GM12875 (cell line): ENCODE measurements at regions not wholly inside any gene's neighbourhood (a gene's known extent, or its start where the extent isn't known, plus 50 kb on each side); places are given as distances from the start of the nearest gene placed in this dataset.

ENCODE experiments used
- H3K4me3 ChIP-seq: one replicate; pipeline ENCODE4 v1.5.1; 2011; ENCODE audit warnings: low read depth, low read length, control low read depth
- TF ChIP-seq, protein P1 (sequence below): IDR thresholded peaks from 2 replicates; pipeline ENCODE4 v1.5.1; 2011; ENCODE audit warnings: low read depth, mild to moderate bottlenecking, control low read depth, inconsistent platforms, low read length, moderate library complexity, borderline replicate concordance; ENCODE audit not compliant: insufficient read depth

GRCh38 chr16:54597222-54597621 lies 310.6 kb upstream of the IRX3 start:
- no peak overlapping the region for H3K4me3 ChIP-seq
- TF ChIP-seq, protein P1, sequence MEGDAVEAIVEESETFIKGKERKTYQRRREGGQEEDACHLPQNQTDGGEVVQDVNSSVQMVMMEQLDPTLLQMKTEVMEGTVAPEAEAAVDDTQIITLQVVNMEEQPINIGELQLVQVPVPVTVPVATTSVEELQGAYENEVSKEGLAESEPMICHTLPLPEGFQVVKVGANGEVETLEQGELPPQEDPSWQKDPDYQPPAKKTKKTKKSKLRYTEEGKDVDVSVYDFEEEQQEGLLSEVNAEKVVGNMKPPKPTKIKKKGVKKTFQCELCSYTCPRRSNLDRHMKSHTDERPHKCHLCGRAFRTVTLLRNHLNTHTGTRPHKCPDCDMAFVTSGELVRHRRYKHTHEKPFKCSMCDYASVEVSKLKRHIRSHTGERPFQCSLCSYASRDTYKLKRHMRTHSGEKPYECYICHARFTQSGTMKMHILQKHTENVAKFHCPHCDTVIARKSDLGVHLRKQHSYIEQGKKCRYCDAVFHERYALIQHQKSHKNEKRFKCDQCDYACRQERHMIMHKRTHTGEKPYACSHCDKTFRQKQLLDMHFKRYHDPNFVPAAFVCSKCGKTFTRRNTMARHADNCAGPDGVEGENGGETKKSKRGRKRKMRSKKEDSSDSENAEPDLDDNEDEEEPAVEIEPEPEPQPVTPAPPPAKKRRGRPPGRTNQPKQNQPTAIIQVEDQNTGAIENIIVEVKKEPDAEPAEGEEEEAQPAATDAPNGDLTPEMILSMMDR: no peak

DNA sequence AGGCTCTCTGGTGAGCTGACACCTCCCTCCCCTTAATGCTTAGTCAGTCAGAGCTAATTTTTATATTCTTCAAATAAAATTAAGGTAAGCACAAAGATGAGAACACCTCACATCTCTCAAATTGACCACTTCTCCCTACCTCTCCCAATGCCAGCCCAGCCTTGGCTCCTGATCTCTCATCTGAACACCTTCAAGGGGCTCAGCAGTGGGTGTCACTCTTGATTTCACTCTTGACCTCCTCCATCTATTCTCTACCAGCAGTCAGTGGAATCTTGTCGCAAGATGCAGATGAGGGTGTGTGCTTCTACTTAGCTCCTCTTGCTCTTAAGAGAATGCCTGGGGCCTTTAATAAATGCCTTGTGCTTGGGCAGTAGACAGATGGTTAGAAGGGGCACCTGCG lies 309.0 kb upstream of the IRX3 start:
- TF ChIP-seq, protein P1: no peak

DNA sequence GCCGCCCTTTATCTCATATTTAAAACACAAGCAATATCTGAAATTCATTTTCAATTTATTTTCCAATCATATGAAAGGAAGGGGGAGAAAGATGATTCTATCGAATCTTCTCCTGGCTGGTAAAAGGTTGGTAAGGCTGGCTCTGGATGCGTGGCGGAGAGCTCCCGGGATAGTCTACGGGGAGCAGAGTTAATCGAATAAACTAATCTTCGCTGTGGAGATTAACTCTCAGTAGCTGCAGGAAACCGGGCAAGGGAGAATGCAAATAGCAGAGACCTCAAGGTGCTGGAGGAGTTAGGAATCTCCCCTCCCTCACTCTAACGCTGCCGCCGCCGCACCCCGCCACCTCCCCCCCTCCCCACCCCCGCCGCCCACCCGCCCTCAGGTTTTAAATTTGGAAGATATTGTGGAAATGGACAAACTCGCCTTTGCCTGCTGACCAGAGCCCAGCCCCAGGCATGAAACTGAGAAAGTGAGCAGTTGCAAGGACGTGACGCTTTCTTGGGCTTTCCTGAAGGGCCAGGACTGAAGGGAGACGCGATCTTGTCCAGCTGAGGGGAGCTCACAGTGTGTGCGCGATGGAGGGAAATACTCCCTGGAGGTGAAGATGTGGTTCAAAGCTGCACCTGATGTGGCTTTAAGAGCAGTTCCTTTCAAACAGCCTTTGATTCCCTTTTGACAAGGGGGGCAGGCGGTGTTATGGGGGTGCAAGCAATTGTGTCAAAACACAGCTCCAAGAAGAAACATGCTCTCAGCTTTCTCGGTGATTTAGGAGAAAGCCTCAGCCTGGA lies 308.2 kb upstream of the IRX3 start:
- TF ChIP-seq, protein P1: no peak
- no peak overlapping the region for H3K4me3 ChIP-seq

More for the DNA sequence above, 309.0 kb upstream of the IRX3 start:
- no peak overlapping the region for H3K4me3 ChIP-seq

DNA sequence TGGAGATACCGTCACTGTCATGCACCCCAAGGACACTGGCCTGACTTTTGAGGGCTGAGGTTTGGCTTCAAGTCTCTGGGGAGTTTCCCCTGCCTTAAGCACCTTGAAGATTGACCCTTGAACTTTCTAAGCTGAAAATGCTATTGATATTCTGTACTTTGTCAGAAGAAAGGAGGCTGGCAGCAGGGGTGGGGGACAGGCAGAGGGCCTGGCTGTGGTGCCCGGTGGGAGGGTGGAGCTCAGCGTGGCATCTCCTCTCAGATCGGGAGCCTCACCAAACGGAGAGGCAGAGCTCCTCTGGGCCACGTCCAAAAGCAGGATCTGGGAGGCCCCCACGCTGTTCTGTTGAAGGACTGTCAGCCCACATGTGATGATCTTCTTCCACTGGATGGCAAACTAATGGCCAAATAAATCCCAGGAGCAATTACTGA lies 305.2 kb upstream of the IRX3 start:
- no peak overlapping the region for H3K4me3 ChIP-seq
- TF ChIP-seq, protein P1: no peak

DNA sequence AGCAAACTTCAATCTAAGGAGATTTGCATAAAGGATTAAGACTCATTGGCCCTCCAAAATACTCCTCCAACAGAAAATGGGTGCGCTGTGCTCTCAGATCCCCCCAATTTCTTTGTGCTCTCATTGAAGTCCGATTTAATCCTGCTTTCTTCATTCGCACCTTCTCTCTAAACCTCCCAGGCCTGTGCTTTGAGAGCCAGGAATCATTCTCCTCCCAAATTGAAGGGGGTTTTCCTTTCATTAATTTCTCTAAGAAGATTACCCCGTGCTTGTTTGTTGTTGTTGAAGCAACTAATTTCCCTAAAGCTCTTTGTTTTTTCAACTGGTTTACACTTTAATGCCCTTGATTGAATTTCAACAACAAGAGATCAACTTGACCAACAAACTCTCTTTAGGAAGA lies 304.2 kb upstream of the IRX3 start:
- H3K4me3 ChIP-seq: no peak overlapping the region
- TF ChIP-seq, protein P1: no peak

GRCh38 chr16:54589326-54589725 lies 302.7 kb upstream of the IRX3 start:
- H3K4me3 ChIP-seq: no peak overlapping the region
- TF ChIP-seq, protein P1: no peak

GRCh38 chr16:54588026-54588425 lies 301.4 kb upstream of the IRX3 start:
- H3K4me3 ChIP-seq: no peak overlapping the region
- TF ChIP-seq, protein P1: no peak
